8988T (cell line): ENCODE measurements at regions not wholly inside any gene's neighbourhood (a gene's known extent, or its start where the extent isn't known, plus 50 kb on each side); places are given as distances from the start of the nearest gene placed in this dataset.

Source experiments
- DNase-seq: peaks from one replicate; pipeline ENCODE4 v3.0.0; 2011

- no peak for DNase-seq
Measured at GRCh38 chr2:4618630-4619228, 915.4 kb downstream of the DCDC2C start.

- no peak for DNase-seq
Measured at GRCh38 chr2:4628998-4629501, 925.7 kb downstream of the DCDC2C start.

GRCh38 chr2:4635289-4635688, 931.9 kb downstream of the DCDC2C start:
- DNase-seq = no peak

GRCh38 chr2:4653991-4654390, 950.6 kb downstream of the DCDC2C start:
- DNase-seq = no peak

- no peak for DNase-seq
Measured at GRCh38 chr2:4656326-4656725, 953.0 kb downstream of the DCDC2C start.

GRCh38 chr2:4662161-4662779, 958.9 kb downstream of the DCDC2C start:
- no peak for DNase-seq

GRCh38 chr2:4668381-4668780, 965.0 kb downstream of the DCDC2C start:
- DNase-seq = no peak

GRCh38 chr2:4670331-4670730, 967.0 kb downstream of the DCDC2C start:
- DNase-seq = no peak

- no peak for DNase-seq
Measured at GRCh38 chr2:4673025-4673489, 969.7 kb downstream of the DCDC2C start.

GRCh38 chr2:4674007-4674406, 970.6 kb downstream of the DCDC2C start:
- DNase-seq = no peak

- no peak for DNase-seq
Measured at GRCh38 chr2:4675295-4675694, 971.9 kb downstream of the DCDC2C start.

GRCh38 chr2:4678927-4679326, 975.6 kb downstream of the DCDC2C start:
- DNase-seq = no peak

- DNase-seq = no peak
Measured at GRCh38 chr2:4679391-4679790, 976.0 kb downstream of the DCDC2C start.

GRCh38 chr2:4684921-4685320, 981.5 kb downstream of the DCDC2C start:
- DNase-seq = no peak

GRCh38 chr2:4690913-4691312, 987.5 kb downstream of the DCDC2C start:
- no peak for DNase-seq

- no peak for DNase-seq
Measured at GRCh38 chr2:4693266-4693665, 989.9 kb downstream of the DCDC2C start.

GRCh38 chr2:4695281-4695861, 992.0 kb downstream of the DCDC2C start:
- no peak for DNase-seq

GRCh38 chr2:4715065-4715464, 977.1 kb upstream of the SOX11 start:
- DNase-seq = no peak

GRCh38 chr2:4718777-4719176, 973.4 kb upstream of the SOX11 start:
- no peak for DNase-seq

- DNase-seq = no peak
Measured at GRCh38 chr2:4725618-4726017, 966.6 kb upstream of the SOX11 start.

GRCh38 chr2:4732560-4732959, 959.6 kb upstream of the SOX11 start:
- no peak for DNase-seq

- DNase-seq = no peak
Measured at GRCh38 chr2:4745056-4745991, 946.9 kb upstream of the SOX11 start.

- DNase-seq = no peak
Measured at GRCh38 chr2:4753721-4754120, 938.5 kb upstream of the SOX11 start.
